ENCODE measurements at regions not wholly inside any gene's neighbourhood (a gene's known extent, or its start where the extent isn't known, plus 50 kb on each side); places are given as distances from the start of the nearest gene placed in this dataset.
"Not testable (repeated sequence)": the region's sequence is repeated elsewhere in the genome, so short reads cannot be mapped to it uniquely, and the experiment has no call there.

DNA sequence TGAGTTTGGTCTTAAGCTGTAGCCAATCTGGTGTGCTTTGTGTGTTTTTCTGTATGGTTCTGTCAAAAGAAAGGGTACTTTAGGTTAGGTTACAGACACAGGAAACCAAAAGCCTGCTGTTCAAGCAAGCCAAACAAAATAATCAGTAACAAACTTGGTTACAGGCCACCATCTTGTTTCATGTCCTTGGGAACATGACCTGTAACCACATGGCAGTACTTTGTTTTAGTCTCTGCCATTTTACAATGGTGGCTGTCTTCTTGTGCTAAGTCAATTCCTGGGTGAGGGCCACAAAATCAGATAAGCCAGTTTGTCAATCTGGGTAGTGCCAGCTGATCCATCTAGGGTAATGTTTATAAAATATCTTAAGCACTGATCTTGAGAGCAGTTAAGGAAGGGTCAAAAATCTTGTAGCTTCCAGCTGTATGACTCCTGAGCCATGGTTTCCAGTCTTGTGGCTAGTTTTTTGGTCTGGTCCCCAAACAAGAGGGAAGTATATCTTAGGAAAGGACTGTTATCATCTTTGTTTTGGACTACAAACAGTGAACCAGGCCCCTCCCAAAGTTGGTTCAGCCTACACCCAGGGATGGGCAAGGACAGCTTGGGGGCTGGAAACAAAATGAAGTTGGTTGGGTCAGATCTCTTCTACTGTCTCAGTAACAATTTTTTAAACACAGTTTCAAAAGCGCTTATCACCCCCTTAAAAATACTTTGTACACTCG lies 90.0 kb downstream of the IGLL5 start:
- no peak for DNase-seq

DNA sequence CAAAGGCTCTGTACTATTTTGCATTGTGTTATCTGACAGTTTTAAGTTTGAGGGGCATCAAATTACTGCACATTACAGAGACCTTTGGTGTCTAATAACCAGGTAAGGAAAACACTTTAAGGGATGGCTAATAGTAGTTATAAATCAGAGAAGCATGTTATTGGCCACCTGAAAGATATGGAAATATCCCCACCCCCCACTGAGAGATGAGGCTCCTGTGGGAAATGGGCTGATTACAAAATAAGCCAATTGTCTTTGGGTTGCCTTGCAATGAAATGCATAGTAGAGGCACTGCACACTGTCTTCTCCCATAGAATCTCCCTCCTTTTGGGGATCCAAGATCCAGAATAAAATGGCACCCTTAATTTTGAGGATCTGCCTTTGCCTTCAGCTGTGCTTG lies 91.0 kb downstream of the IGLL5 start:
- DNase-seq, result no peak

DNA sequence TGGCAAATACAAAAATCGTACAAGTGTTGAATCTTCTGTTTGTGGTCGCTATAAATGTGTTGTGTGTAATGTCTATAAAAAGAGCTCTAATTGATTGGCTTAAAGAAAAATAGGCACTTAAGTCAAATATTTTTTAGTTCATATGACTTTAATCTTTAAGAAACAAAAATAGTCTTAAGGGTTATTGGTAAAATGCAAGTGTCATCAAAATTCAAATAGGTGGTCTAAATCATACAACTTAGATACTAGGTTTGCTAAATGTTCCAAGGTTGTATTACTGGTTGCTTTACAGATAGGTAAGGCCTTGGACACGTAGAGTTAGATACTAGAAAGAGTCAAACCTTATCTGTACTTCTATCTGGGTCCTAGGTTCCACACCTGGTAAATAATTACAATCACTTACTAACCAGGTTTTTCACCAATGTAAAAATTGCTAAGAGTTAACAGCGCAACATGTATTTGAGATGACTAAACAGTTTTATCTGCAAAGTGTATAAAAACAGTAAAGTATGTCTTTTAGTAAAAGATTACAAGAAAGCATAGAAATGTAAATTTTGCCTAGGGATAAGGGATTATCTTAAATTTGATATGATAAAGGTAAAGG lies 91.1 kb upstream of the GNAZ start:
- no peak for DNase-seq

DNA sequence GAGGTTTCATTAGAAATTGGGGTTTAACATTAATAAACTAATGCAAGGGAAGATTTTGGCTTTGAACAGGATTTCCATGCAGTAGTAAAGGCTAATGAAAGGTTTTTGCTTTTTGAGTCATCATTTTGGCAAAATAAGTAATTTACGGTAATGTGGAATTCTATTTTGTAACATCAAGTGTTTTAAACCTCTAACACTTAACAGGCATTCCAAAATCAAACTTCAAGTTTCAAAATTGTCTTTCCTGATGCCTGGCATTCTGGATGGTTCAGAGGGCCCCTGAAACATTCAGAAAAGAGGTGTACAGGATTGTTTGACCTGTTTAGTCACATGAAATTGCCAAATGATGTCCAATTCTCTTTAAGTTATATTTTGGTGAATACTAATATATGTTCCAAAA lies 90.4 kb upstream of the GNAZ start:
- DNase-seq, result no peak

DNA sequence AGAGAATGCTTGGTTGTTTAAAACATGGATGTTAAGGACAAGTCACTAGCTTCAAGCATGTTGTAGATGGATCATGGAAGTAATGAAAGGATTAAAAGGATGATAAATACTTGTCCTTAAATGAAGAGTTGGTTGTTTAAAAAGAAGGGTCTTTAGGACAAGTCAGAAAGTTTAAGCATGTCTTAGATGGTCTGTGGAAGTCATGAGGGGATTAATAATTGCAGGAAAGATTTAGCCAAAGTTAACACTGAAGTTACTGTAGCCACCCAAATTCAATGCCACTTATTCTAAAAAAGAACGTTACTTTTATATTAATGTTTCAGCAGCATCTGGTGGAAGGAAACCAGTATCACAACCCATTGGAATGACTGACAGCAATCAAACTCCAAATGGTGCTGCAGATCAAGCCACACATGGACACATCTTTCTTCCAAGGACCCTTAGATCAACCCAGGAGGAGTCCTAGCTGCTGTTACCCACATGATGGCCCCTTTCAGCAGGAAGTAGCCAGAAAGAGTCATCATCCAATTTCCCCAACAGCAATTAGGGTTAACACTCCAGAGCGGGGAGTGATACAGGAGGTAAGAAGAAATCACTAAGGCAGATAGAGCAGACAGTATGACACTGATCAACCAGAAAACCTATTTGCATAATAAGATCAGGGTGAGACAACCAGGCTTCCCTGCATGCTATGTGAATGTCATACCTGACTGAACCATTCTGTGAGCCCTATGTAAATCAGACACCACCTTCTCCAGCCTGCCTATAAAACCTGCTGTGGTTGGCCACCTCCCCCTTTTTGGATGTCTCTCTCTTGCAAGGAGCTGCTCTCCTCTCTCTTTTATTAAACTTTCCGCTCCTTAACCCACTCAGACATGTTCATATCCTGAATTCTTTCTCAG lies 88.4 kb upstream of the GNAZ start:
- DNase-seq, result no peak

GRCh38 chr22:22982616-22983015 lies 87.7 kb upstream of the GNAZ start:
- DNase-seq, result no peak

DNA sequence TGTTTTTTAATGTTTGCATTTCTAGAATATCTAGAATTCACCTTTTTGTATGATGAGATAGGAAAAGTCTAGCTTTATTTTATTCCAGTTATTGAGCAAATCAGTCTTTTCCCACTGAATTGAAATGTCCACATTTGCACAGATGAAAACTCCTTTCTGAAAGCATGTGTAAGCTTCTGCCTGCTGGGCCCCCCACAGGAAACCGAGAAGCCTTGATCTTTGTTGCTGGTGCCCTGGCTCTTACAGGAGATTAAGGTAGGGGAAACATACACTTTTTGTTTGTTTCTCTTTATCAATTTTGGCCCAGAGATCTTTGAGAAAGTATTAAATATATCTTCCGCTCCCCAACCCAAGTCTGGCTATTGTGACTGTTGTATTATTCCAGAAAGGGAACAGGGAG lies 87.2 kb upstream of the GNAZ start:
- no peak for DNase-seq

DNA sequence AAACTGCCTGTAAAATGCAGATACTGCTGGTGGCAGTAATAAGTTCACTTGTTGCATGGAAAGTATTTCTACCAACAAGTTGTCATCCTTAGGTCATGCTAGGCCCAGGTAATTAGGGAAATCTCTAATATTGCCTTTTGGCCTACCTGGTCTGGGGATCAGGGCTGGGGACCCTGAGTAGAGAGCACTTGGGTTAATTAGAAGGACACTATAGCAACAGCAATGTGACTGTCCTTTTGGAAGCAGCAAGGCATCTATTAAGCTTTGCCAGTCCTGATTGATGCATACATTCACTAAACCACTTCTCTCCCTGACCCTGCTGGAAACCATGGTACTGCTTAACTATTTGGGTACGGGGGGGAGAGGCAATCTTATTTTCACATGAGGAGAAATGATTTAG lies 86.5 kb upstream of the GNAZ start:
- DNase-seq, result no peak

DNA sequence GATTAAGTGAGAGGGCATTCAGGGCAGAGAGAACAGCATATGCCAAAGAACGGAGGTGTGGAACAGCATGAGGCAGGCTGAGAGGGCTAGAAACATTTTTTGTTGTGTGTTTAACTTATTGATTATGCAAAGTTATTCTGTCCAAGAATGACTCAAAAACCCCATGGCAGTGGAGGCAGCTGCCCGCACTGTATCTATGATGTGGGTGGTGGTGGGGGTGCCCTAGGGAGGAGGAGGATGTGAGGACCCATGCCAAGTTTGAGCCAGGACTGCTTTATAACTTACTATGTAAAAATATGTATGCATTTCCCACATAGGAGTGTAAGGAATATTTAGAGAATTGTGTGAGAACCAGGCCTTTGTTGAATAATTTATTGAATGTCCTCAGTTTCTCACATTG lies 85.4 kb upstream of the GNAZ start:
- no peak for DNase-seq

DNA sequence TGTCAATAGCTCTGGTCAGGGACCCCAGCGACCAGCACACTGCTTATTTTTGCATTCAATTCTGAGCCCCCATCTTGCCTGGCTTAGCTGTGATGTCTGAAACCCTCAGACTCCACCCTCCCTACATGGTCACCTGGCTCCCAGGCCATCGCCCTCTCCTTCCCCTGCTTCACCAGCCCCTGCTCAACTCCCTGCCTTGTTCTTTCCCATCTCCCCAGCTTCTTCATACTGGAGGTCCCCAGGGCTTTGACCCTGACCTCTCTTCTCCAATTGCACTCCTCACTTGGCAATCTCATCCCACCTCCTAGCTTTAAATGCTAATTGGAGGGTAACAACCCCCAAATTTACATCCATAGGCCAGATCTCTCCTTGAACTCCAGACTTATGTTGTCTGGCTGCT lies 84.3 kb upstream of the GNAZ start:
- DNase-seq, result no peak

GRCh38 chr22:22986640-22987039 lies 83.7 kb upstream of the GNAZ start:
- DNase-seq, result no peak

GRCh38 chr22:22988150-22988549 lies 82.2 kb upstream of the GNAZ start:
- DNase-seq, result no peak

GRCh38 chr22:22988785-22989184 lies 81.5 kb upstream of the GNAZ start:
- DNase-seq, result no peak

GRCh38 chr22:22989856-22990255 lies 80.5 kb upstream of the GNAZ start:
- DNase-seq, result no peak

GRCh38 chr22:22990711-22991505 lies 79.4 kb upstream of the GNAZ start:
- DNase-seq, result not testable (repeated sequence)

- no peak for DNase-seq
These were observed 77.8 kb upstream of the GNAZ start for GRCh38 chr22:22992474-22992873.

GRCh38 chr22:22993184-22993583 lies 77.1 kb upstream of the GNAZ start:
- DNase-seq, result no peak

DNA sequence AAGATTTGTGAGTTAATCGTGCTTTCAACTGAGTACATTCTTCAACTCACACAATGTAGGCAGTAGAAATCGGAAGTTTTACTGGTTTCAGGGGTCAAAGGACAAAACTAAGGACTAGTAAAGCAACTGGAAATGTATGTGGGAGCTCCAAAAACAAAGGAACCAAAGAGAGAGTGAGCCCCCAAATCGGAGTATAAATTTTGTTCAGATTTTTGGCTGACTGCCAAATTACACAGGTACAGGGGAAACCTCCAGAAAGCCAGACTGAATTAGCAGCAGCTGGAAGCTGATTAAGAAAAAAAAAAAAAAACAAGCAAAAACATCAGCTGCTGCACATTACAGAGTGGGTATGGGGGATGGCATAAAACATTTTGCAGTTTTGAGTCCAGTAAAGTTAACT lies 75.2 kb upstream of the GNAZ start:
- no peak for DNase-seq

DNA sequence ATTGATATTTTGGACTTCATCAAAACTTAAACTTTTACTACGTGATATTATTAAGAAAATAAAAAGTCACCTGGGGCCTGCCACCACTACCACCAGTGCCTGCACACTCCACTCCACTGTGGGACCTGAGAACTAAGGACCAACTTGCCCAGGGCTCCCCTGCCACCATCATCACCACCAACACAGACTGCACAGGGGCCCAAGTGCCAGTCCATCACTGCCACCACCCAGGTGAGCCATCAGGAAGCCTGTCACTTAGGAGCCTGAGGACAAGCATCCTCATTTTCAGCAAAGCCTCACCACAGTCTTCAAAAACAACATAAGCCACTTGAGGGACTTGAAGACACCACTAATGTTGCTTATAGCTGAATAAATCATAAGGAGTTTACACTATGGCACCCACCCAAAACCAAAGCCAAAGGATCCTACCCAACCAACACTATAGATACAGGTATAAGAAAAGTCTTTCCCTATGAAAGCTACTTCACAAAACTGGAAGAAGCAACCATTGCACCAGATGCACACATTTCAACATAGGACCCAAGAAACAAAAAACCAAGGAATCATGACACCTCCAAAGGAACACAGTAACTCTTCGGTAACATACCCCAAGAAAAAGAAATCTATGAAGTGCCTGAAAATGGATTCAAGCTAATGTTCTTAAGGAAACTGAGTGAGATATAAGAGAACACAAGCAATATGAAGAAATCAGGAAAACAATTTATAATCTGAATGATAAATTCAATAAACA lies 73.6 kb upstream of the GNAZ start:
- no peak for DNase-seq

DNA sequence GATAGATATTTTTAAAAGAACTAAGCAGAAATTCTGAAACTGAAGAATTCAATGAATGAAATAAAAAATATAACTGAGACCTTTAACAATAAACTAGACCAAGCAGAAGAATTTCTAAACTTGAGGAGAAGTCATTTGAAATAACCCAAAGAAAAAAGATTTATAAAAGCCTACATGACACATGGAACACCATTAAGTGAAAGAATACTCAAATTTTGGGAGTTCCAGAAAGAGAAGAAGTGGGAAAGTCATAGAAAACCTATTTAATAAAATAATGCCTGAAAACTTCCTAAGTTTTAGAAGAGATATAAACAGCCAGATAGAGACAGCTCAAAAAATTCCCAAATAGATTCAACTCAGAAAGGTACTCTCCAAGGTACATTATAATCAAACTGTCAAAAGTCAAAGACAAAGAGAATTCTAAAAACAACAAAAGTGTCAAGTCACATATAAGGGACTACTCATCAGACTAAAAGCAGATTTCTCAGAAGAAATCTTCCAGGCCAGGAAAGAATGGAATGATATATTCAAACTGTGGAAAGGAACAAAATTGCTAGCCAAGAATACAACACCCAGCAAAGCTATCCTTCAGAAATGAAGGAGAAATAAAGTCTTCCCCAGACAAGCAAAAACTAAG lies 72.9 kb upstream of the GNAZ start:
- DNase-seq, result no peak

DNA sequence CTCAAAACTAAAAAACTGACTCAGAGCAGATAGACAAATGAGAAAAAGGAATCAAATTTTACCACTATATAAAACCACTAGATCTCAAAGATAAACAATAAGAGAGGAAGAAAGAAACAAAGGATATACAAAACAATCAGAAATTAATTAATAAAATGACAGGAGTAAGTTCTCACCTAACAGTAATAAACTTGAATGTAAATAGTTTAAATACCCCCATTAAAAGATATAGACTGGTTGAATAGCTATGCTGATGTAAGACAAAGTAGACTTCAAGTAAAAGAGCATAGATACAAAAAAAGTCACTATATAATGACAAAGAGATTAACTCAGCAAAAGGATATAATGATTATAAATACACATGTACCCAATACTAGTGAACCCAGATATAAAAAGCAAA lies 72.3 kb upstream of the GNAZ start:
- no peak for DNase-seq

- DNase-seq, result no peak
These were observed 70.8 kb upstream of the GNAZ start for GRCh38 chr22:22999523-22999922.

All from femur (tissue), 1 donor.